Mesendoderm (in vitro differentiated cells): ENCODE measurements at regions not wholly inside any gene's neighbourhood (a gene's known extent, or its start where the extent isn't known, plus 50 kb on each side); places are given as distances from the start of the nearest gene placed in this dataset.
"Not testable (repeated sequence)": the region's sequence is repeated elsewhere in the genome, so short reads cannot be mapped to it uniquely, and the experiment has no call there.

Experiments used
- DNase-seq: peaks from one replicate; pipeline ENCODE4 v3.0.0; 2013
- H2AK5ac ChIP-seq: 2 replicates; pipeline ENCODE4 v1.6.1; 2013; ENCODE audit warnings: low read length, inconsistent platforms
- H2BK120ac ChIP-seq: 2 replicates; pipeline ENCODE4 v1.6.1; 2013; ENCODE audit warnings: low read depth, mild to moderate bottlenecking, low read length, moderate library complexity, mixed read lengths
- H2BK15ac ChIP-seq: replicated peaks from 2 replicates; pipeline ENCODE4 v1.6.1; 2013; ENCODE audit warnings: low read depth, mild to moderate bottlenecking, moderate library complexity
- H2BK5ac ChIP-seq: 2 replicates; pipeline ENCODE4 v1.6.1; 2013; ENCODE audit warnings: low read length, inconsistent platforms
- H3K18ac ChIP-seq: 2 replicates; pipeline ENCODE4 v1.6.1; 2013; ENCODE audit warnings: mild to moderate bottlenecking, low read length, mixed read lengths
- H3K23ac ChIP-seq: one replicate; pipeline ENCODE4 v1.6.1; 2013; ENCODE audit warnings: low read length
- H3K27ac ChIP-seq: 2 replicates; pipeline ENCODE4 v1.5.1; 2013; ENCODE audit warnings: low read depth, mild to moderate bottlenecking, inconsistent platforms, low read length, moderate library complexity
- H3K27me3 ChIP-seq: 2 replicates; pipeline ENCODE4 v1.6.1; 2013; ENCODE audit warnings: low read length, control low read depth, mild to moderate bottlenecking, inconsistent platforms; ENCODE audit not compliant: insufficient read depth, poor library complexity
- H3K36me3 ChIP-seq: 2 replicates; pipeline ENCODE4 v1.6.1; 2013; ENCODE audit warnings: low read length, inconsistent platforms; ENCODE audit not compliant: control insufficient read depth, insufficient read depth
- H3K4ac ChIP-seq: one replicate; pipeline ENCODE4 v1.6.1; 2013; ENCODE audit warnings: low read depth, mild to moderate bottlenecking, low read length, moderate library complexity
- H3K4me1 ChIP-seq: 2 replicates; pipeline ENCODE4 v1.6.1; 2013; ENCODE audit warnings: low read depth, low read length, inconsistent platforms; ENCODE audit not compliant: control insufficient read depth
- H3K4me2 ChIP-seq: 2 replicates; pipeline ENCODE4 v1.6.1; 2013; ENCODE audit warnings: low read length
- H3K4me3 ChIP-seq: 2 replicates; pipeline ENCODE4 v1.5.1; 2013; ENCODE audit warnings: mild to moderate bottlenecking, low read length
- H3K56ac ChIP-seq: one replicate; pipeline ENCODE4 v1.6.1; 2013; ENCODE audit warnings: low read length
- H3K79me1 ChIP-seq: 2 replicates; pipeline ENCODE4 v1.6.1; 2013; ENCODE audit warnings: low read length, inconsistent platforms
- H3K79me2 ChIP-seq: 2 replicates; pipeline ENCODE4 v1.6.1; 2013; ENCODE audit warnings: mild to moderate bottlenecking, low read length; ENCODE audit not compliant: control insufficient read depth, insufficient read depth
- H3K9ac ChIP-seq: 2 replicates; pipeline ENCODE4 v1.6.1; 2013; ENCODE audit warnings: low read length, inconsistent platforms
- H4K5ac ChIP-seq: one replicate; pipeline ENCODE4 v1.6.1; 2013; ENCODE audit warnings: low read length
- H4K8ac ChIP-seq: one replicate; pipeline ENCODE4 v1.6.1; 2013; ENCODE audit warnings: low read depth, mild to moderate bottlenecking, control low read depth, low read length, moderate library complexity
- WGBS: extraction: QIAGEN DNeasy Blood & Tissue Kit; methylation state at CpG from one replicate; pipeline ENCODE4 v1.1.7; 2013; ENCODE audit warnings: low lambda C conversion rate, missing lambda C conversion rate; ENCODE audit not compliant: insufficient coverage; ENCODE audit errors: extremely low coverage; 5-methylcytosine and 5-hydroxymethylcytosine counted together

DNA sequence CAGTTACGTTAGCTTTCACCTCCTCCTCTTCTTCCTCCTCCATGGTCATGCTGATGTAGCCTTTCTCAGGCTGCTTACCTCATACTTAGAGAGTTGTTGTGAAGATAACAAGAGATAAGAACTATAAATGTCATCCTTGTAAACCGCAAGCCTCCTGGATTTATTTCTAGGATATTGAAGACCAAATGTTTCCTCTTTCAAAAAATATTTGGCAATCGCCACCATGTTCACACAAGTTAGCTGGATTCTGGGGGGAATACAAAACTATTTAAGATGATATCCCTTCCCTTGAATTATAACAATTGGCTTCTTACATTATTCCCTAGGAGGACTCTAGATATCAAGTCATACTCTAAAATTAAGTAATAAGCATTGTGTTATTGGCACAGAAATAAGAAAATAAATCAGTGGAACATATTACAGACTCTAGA lies 99.8 kb upstream of the PLEKHG1 start:
- Histone ChIP-seq H3K4me1 (no peaks in the 10 kb centered on the region), H3K79me1 (no peaks in the 10 kb centered on the region), H3K27me3 (no peaks in the 10 kb centered on the region), H3K56ac (no peak overlapping the region), H4K8ac (no peak overlapping the region), H3K79me2 (no peaks in the 10 kb centered on the region), H3K4ac (no peak overlapping the region), H3K9ac (no peak overlapping the region), H2BK5ac (no peak overlapping the region), H3K23ac (no peak overlapping the region), H2AK5ac (no peak overlapping the region), H3K4me3 (no peak overlapping the region), H3K36me3 (no peaks in the 10 kb centered on the region), H2BK15ac (no peak overlapping the region), H3K4me2 (no peak overlapping the region), H3K27ac (no peak overlapping the region), H3K18ac (no peak overlapping the region), H4K5ac (no peak overlapping the region), H2BK120ac (no peak overlapping the region)
- no CpG with 5 or more reads among the region's 3 CpGs for WGBS
- no peak for DNase-seq

DNA sequence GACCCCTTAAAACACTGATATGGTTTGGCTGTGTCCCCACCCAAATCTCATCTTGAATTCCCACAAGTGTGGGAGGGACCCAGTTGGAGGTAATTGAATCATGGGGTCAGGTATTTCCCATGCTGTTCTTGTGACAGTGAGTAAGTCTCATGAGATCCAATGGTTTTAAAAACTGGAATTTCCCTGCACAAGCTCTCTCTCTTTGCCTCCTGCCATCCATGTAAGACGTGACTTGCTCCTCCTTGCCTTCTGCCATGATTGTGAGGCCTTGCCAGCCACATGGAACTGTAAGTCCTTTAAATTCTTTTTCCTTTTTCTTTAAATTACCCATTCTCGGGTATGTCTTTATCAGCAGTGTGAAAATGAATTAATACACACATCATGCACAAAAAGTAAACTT lies 99.1 kb upstream of the PLEKHG1 start:
- not testable (repeated sequence) for H3K23ac ChIP-seq, H4K5ac ChIP-seq, DNase-seq, H2BK5ac ChIP-seq, H3K9ac ChIP-seq, H3K79me1 ChIP-seq, H3K4me3 ChIP-seq, H3K4me2 ChIP-seq, H3K36me3 ChIP-seq, H3K18ac ChIP-seq, H3K56ac ChIP-seq, H3K27me3 ChIP-seq, H2AK5ac ChIP-seq, H3K4me1 ChIP-seq, H2BK120ac ChIP-seq, H3K27ac ChIP-seq, H2BK15ac ChIP-seq, H4K8ac ChIP-seq, H3K4ac ChIP-seq, H3K79me2 ChIP-seq
- WGBS: no CpG with 5 or more reads among the region's 2 CpGs

DNA sequence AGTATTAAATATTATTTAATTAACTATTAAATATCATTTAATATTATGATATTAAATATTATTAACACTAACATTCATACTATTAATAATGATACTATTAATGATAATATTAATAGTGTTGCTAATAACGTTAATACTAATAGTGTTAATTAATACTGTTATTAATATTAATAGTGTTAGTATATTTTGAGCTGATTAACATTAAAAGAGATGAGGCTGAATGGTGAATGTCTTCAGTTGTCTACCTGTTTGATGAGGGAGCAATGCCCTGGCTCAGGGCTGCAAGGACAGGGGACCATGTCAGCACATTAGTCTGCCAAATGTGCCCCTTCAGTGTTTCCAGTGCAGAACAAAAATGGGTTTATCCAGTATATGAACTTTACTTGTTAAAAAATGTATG lies 96.6 kb upstream of the PLEKHG1 start:
- no peaks in the 10 kb centered on the region for H3K79me1 ChIP-seq
- no peaks in the 10 kb centered on the region for H3K4me1 ChIP-seq
- no peak overlapping the region for H2BK15ac ChIP-seq
- no peak overlapping the region for H3K18ac ChIP-seq
- H3K23ac ChIP-seq: no peak overlapping the region
- H4K5ac ChIP-seq: no peak overlapping the region
- H2AK5ac ChIP-seq: no peak overlapping the region
- H3K9ac ChIP-seq: no peak overlapping the region
- no peak overlapping the region for H2BK120ac ChIP-seq
- no peak overlapping the region for H3K4me2 ChIP-seq
- no peak overlapping the region for H3K4me3 ChIP-seq
- no peak for DNase-seq
- WGBS: 100% methylated on average over 1 of the region's 1 CpG
- H2BK5ac ChIP-seq: no peak overlapping the region
- no peaks in the 10 kb centered on the region for H3K27me3 ChIP-seq
- no peak overlapping the region for H3K56ac ChIP-seq
- H3K4ac ChIP-seq: no peak overlapping the region
- no peak overlapping the region for H4K8ac ChIP-seq
- H3K36me3 ChIP-seq: no peaks in the 10 kb centered on the region
- H3K79me2 ChIP-seq: no peaks in the 10 kb centered on the region
- no peak overlapping the region for H3K27ac ChIP-seq

DNA sequence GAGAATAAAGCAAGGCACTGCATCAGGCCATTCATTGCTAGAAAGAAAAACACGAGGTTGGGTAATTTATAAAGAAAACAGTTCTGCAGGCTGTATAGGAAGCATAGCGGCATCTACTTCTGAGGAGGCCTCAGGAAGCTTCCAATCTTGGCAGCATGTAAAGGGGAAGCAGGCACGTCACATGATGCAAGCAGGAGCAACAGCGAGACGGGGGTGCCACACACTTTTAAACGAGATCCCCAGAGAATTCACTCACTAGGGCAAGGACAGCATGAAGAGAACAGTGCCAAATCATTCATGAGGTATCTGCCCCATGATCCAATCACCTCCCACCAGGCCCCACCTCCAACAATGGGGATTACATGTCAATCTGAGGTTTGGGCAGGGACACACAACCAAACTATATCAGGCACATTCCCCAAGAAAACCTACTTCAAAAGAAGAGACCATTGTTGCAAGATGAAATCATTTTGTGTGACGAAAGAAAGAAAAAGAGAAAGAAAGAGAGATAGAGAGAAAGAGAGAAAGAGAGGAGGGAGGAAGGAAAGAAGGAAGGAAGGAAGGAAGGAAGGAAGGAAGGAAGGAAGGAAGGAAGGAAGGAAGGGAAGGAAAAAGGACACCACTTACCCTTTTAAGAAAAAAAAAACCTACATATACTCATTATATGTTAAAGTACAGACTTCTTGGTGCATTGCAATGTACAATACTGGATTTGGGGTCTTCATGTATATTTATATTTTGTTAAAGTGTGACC lies 95.9 kb upstream of the PLEKHG1 start:
- H3K27me3 ChIP-seq: no peaks in the 10 kb centered on the region
- H3K36me3 ChIP-seq: no peaks in the 10 kb centered on the region
- no peak overlapping the region for H4K8ac ChIP-seq
- H3K79me2 ChIP-seq: no peaks in the 10 kb centered on the region
- no peak overlapping the region for H3K56ac ChIP-seq
- H3K4me3 ChIP-seq: no peak overlapping the region
- H2BK5ac ChIP-seq: no peak overlapping the region
- H2AK5ac ChIP-seq: no peak overlapping the region
- H3K4ac ChIP-seq: no peak overlapping the region
- no peak overlapping the region for H3K27ac ChIP-seq
- no peak overlapping the region for H3K9ac ChIP-seq
- H3K79me1 ChIP-seq: no peaks in the 10 kb centered on the region
- H4K5ac ChIP-seq: no peak overlapping the region
- H3K23ac ChIP-seq: no peak overlapping the region
- H3K4me2 ChIP-seq: no peak overlapping the region
- no peak overlapping the region for H2BK15ac ChIP-seq
- DNase-seq: no peak
- no peaks in the 10 kb centered on the region for H3K4me1 ChIP-seq
- H2BK120ac ChIP-seq: no peak overlapping the region
- WGBS: 100% methylated on average over 1 of the region's 7 CpGs
- no peak overlapping the region for H3K18ac ChIP-seq

DNA sequence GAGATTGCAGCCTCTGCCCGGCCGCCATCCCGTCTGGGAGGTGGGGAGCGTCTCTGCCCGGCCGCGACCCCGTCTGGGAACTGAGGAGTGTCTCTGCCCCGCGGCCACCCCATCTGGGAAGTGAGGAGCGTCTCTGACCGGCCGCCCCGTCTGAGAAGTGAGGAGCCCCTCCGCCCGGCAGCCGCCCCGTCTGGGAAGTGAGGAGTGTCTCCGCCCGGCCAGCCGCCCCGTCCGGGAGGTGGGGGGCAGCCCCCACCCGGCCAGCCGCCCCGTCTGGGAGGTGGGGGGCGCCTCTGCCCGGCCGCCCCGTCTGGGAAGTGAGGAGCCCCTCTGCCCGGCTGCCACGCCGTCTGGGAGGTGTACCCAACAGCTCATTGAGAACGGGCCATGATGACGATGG lies 92.3 kb upstream of the PLEKHG1 start:
- H2BK5ac ChIP-seq, H3K4me3 ChIP-seq, DNase-seq, H3K4ac ChIP-seq, H3K4me1 ChIP-seq, H3K9ac ChIP-seq, H4K8ac ChIP-seq, H3K4me2 ChIP-seq, H3K56ac ChIP-seq, H2AK5ac ChIP-seq, H3K18ac ChIP-seq, H3K79me2 ChIP-seq, H3K23ac ChIP-seq, H3K27ac ChIP-seq, H3K36me3 ChIP-seq, H2BK120ac ChIP-seq, H2BK15ac ChIP-seq, H3K79me1 ChIP-seq, H3K27me3 ChIP-seq, H4K5ac ChIP-seq: not testable (repeated sequence)
- no CpG with 5 or more reads among the region's 35 CpGs for WGBS

DNA sequence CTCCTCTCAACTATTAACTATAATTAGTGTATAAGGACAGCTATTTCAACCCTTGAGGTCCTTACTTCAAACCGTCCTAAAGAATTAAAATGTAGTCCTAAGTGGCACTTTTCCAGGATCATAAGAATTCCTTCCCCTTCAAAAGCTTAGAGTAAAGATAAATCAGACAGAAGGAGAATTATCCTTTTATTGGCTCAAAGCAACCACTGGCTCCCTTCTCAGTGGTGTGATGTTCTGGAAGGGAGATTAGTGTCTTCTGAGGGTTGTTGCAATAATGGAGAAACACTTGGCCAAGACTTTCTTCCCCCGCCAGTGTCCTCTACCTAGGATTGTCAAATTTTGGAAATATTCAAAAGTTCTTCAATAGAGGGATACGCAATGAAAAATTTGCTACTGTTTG lies 89.1 kb upstream of the PLEKHG1 start:
- no peak overlapping the region for H3K4ac ChIP-seq
- H3K9ac ChIP-seq: no peak overlapping the region
- H2BK15ac ChIP-seq: no peak overlapping the region
- no peak overlapping the region for H3K27ac ChIP-seq
- no peaks in the 10 kb centered on the region for H3K36me3 ChIP-seq
- WGBS: no CpG with 5 or more reads among the region's 3 CpGs
- H3K4me2 ChIP-seq: no peak overlapping the region
- H3K79me1 ChIP-seq: no peaks in the 10 kb centered on the region
- H4K5ac ChIP-seq: no peak overlapping the region
- H2BK5ac ChIP-seq: no peak overlapping the region
- H3K56ac ChIP-seq: no peak overlapping the region
- H2AK5ac ChIP-seq: no peak overlapping the region
- DNase-seq: no peak
- no peaks in the 10 kb centered on the region for H3K4me1 ChIP-seq
- no peak overlapping the region for H2BK120ac ChIP-seq
- H3K4me3 ChIP-seq: no peak overlapping the region
- no peak overlapping the region for H3K23ac ChIP-seq
- no peaks in the 10 kb centered on the region for H3K27me3 ChIP-seq
- H3K79me2 ChIP-seq: no peaks in the 10 kb centered on the region
- H3K18ac ChIP-seq: no peak overlapping the region
- no peak overlapping the region for H4K8ac ChIP-seq
